NB4 (cell line): ENCODE measurements at regions not wholly inside any gene's neighbourhood (a gene's known extent, or its start where the extent isn't known, plus 50 kb on each side); places are given as distances from the start of the nearest gene placed in this dataset.

ENCODE experiments used
- POLR2A ChIP-seq: IDR thresholded peaks from 2 replicates; pipeline ENCODE4 v1.6.1; 2011; ENCODE audit warnings: mild to moderate bottlenecking; ENCODE audit not compliant: insufficient read length; ENCODE audit errors: extremely low read depth
- TF ChIP-seq, protein P1 (sequence below): IDR thresholded peaks from one replicate; pipeline ENCODE4 v1.5.1; 2012; ENCODE audit warnings: low read depth, low read length
- TF ChIP-seq, protein P2 (sequence below): IDR thresholded peaks from 2 replicates; pipeline ENCODE4 v1.6.1; 2011; ENCODE audit warnings: low read depth, low read length

DNA sequence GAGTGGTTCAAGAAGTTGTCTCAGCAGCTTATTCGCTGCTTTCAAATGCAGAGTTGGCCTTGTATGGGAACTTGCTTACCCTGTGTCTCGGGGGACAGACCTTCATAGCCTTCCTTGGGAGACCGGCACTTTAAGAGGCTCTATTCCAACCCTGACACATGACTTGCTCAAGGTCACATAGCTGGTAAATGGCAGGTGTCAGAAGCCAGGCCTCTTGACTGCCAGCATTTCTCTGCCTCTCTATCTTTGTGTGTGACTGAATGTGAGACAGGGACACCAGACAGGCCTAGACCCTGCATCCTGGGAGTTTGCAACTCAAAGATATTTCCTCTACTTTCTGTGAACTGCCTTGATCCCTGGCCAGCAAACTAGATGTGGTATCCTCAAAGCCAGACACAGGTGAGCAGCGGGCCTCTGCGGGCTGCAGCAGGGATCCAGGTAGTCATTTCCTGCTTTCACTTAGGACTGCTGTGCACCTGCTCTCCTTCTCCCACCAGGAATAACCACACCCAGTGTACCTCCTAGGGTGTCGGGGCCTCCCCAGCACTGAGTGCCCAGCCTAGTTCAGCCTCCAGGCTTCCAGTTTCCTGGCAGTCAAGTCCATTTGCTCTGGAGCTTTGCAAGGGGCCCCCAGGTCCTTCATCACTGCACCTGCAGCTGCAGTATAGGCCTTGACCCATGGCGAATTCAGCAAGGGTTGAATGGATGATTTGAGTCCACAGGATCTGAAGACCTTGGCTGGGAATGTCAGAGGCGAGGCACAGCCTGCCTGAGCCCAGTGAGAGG lies 116.6 kb upstream of the TNRC6C start:
- TF ChIP-seq, protein P1, sequence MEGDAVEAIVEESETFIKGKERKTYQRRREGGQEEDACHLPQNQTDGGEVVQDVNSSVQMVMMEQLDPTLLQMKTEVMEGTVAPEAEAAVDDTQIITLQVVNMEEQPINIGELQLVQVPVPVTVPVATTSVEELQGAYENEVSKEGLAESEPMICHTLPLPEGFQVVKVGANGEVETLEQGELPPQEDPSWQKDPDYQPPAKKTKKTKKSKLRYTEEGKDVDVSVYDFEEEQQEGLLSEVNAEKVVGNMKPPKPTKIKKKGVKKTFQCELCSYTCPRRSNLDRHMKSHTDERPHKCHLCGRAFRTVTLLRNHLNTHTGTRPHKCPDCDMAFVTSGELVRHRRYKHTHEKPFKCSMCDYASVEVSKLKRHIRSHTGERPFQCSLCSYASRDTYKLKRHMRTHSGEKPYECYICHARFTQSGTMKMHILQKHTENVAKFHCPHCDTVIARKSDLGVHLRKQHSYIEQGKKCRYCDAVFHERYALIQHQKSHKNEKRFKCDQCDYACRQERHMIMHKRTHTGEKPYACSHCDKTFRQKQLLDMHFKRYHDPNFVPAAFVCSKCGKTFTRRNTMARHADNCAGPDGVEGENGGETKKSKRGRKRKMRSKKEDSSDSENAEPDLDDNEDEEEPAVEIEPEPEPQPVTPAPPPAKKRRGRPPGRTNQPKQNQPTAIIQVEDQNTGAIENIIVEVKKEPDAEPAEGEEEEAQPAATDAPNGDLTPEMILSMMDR = no peak
- TF ChIP-seq, protein P2, sequence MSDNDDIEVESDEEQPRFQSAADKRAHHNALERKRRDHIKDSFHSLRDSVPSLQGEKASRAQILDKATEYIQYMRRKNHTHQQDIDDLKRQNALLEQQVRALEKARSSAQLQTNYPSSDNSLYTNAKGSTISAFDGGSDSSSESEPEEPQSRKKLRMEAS = no peak
- no peak for TF ChIP-seq POLR2A
